ENCODE measurements at regions not wholly inside any gene's neighbourhood (a gene's known extent, or its start where the extent isn't known, plus 50 kb on each side); places are given as distances from the start of the nearest gene placed in this dataset.

- no peak overlapping the region for H3K4me3 ChIP-seq (ENCODE audit: low read depth, low read length)
- ChIA-PET POLR2A (no interaction called here), CTCF (no interaction called here)
- DNase-seq (ENCODE audit: low read depth, low spot score), result no peak
- no peak for TF ChIP-seq CTCF (IDR thresholded peaks at IDR 0.05; ENCODE audit: insufficient read depth, low read length, missing control alignments)
These were observed 234.1 kb downstream of the RSL24D1 start for GRCh38 chr15:54962637-54963036.

GRCh38 chr15:54960266-54960665 is 236.5 kb downstream of the RSL24D1 start:
- POLR2A ChIA-PET, result no interaction called here
- CTCF ChIA-PET, result no interaction called here
- no peak for TF ChIP-seq CTCF (IDR thresholded peaks at IDR 0.05; ENCODE audit: insufficient read depth, low read length, missing control alignments)
- H3K4me3 ChIP-seq (ENCODE audit: low read depth, low read length), result no peak overlapping the region
- no peak for DNase-seq (ENCODE audit: low read depth, low spot score)

- H3K4me3 ChIP-seq (ENCODE audit: low read depth, low read length), result no peak overlapping the region
- DNase-seq (ENCODE audit: low read depth, low spot score), result no peak
- TF ChIP-seq CTCF (IDR thresholded peaks at IDR 0.05; ENCODE audit: insufficient read depth, low read length, missing control alignments), result no peak
- ChIA-PET CTCF (no interaction called here), POLR2A (no interaction called here)
These were observed 255.3 kb downstream of the RSL24D1 start for GRCh38 chr15:54941417-54941816.

GRCh38 chr15:54917312-54917711 is 279.4 kb downstream of the RSL24D1 start:
- TF ChIP-seq CTCF (IDR thresholded peaks at IDR 0.05; ENCODE audit: insufficient read depth, low read length, missing control alignments), result no peak
- no peak for DNase-seq (ENCODE audit: low read depth, low spot score)
- H3K4me3 ChIP-seq (ENCODE audit: low read depth, low read length), result no peak overlapping the region
- CTCF ChIA-PET, result no interaction called here
- POLR2A ChIA-PET, result no interaction called here

- no peak for DNase-seq (ENCODE audit: low read depth, low spot score)
- TF ChIP-seq CTCF (IDR thresholded peaks at IDR 0.05; ENCODE audit: insufficient read depth, low read length, missing control alignments), result no peak
- no peak overlapping the region for H3K4me3 ChIP-seq (ENCODE audit: low read depth, low read length)
- ChIA-PET POLR2A (interaction anchor here (0.6 kb wide), 1 partner anchor 14 kb away, joined by 3 read pairs; no protein-coding TSS in a partner anchor), CTCF (no interaction called here)
These were observed 281.4 kb downstream of the RSL24D1 start for GRCh38 chr15:54915380-54915779.

GRCh38 chr15:54884312-54884711 is 312.4 kb downstream of the RSL24D1 start:
- ChIA-PET CTCF (no interaction called here), POLR2A (no interaction called here)
- no peak overlapping the region for H3K4me3 ChIP-seq (ENCODE audit: low read depth, low read length)
- no peak for TF ChIP-seq CTCF (IDR thresholded peaks at IDR 0.05; ENCODE audit: insufficient read depth, low read length, missing control alignments)
- DNase-seq (ENCODE audit: low read depth, low spot score), result no peak

All from AG04449 (cell line).